ENCODE measurements at regions not wholly inside any gene's neighbourhood (a gene's known extent, or its start where the extent isn't known, plus 50 kb on each side); places are given as distances from the start of the nearest gene placed in this dataset.

- TF ChIP-seq, protein P1, sequence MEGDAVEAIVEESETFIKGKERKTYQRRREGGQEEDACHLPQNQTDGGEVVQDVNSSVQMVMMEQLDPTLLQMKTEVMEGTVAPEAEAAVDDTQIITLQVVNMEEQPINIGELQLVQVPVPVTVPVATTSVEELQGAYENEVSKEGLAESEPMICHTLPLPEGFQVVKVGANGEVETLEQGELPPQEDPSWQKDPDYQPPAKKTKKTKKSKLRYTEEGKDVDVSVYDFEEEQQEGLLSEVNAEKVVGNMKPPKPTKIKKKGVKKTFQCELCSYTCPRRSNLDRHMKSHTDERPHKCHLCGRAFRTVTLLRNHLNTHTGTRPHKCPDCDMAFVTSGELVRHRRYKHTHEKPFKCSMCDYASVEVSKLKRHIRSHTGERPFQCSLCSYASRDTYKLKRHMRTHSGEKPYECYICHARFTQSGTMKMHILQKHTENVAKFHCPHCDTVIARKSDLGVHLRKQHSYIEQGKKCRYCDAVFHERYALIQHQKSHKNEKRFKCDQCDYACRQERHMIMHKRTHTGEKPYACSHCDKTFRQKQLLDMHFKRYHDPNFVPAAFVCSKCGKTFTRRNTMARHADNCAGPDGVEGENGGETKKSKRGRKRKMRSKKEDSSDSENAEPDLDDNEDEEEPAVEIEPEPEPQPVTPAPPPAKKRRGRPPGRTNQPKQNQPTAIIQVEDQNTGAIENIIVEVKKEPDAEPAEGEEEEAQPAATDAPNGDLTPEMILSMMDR (IDR thresholded peaks at IDR 0.05) = no peak
These were observed 108.5 kb upstream of the RND3 start for GRCh38 chr2:150595803-150596470.

GRCh38 chr2:150594299-150594698, 106.8 kb upstream of the RND3 start:
- no peaks in the 10 kb centered on the region for H3K4me1 Mint-ChIP-seq (ENCODE audit: low read depth)
- ATAC-seq = no peak
- TF ChIP-seq, protein P1 (IDR thresholded peaks at IDR 0.05) = no peak
- H3K27me3 Mint-ChIP-seq = no peaks in the 10 kb centered on the region
- H3K9me3 Mint-ChIP-seq = no peaks in the 10 kb centered on the region
- no peak for DNase-seq
- ChIA-PET CTCF (no interaction called here), POLR2A (no interaction called here)
- H3K27ac Mint-ChIP-seq = no peak overlapping the region
- no peaks in the 10 kb centered on the region for H3K36me3 Mint-ChIP-seq (ENCODE audit: low read depth)
- H3K4me3 Mint-ChIP-seq = no peak overlapping the region
- intact Hi-C loops (cut with micrococcal nuclease) = no loop called here

More at GRCh38 chr2:150595803-150596470, 108.5 kb upstream of the RND3 start:
- ChIA-PET CTCF (no interaction called here), POLR2A (no interaction called here)
- no peaks in the 10 kb centered on the region for H3K9me3 Mint-ChIP-seq
- no peak overlapping the region for H3K4me3 Mint-ChIP-seq
- no peaks in the 10 kb centered on the region for H3K27me3 Mint-ChIP-seq
- ATAC-seq (no peak), DNase-seq (no peak)
- H3K4me1 Mint-ChIP-seq (ENCODE audit: low read depth) = no peaks in the 10 kb centered on the region
- H3K27ac Mint-ChIP-seq = no peak overlapping the region
- intact Hi-C loops (cut with micrococcal nuclease) = no loop called here
- H3K36me3 Mint-ChIP-seq (ENCODE audit: low read depth) = no peaks in the 10 kb centered on the region

DNA sequence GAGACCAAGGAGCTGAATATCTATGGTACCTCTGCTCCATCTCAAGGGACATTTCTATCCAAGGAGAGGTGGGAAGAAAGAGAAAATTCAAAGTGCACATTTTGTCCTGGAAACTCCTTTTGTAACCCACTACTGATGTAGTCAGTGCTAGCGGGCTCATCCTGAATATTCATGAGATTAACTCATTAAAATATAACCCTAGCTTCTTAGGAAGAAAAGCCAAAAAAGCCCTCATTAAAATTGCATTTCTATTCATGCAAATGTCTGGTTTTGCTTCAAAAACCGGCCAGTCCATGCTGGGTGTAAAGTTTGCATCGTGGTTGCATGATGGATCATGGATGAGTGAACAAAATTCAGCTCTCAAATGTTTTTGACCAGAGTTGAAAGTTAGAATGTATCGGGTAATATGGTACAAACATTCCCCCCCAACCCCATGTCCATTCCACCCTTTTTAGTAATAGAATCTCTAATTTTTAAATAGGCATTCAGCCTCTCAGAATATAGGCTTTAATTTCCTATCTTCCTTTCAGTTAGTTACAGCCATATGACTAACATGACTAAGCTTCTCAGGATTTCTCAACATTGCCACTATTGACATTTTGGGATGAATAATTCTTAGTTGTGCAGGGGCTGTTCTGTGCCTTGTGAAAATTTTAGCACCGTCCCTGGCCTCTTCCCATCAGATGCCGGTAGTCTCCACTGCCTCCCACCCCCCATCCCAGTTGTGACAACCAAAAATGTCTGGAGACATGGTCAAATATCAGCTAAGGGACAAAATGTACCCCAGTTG, 104.2 kb upstream of the RND3 start:
- TF ChIP-seq, protein P1 (IDR thresholded peaks at IDR 0.05) = no peak
- no peaks in the 10 kb centered on the region for H3K4me1 Mint-ChIP-seq (ENCODE audit: low read depth)
- no peak overlapping the region for H3K27ac Mint-ChIP-seq
- H3K36me3 Mint-ChIP-seq (ENCODE audit: low read depth) = no peaks in the 10 kb centered on the region
- H3K4me3 Mint-ChIP-seq = no peak overlapping the region
- no peaks in the 10 kb centered on the region for H3K9me3 Mint-ChIP-seq
- DNase-seq (no peak), ATAC-seq (no peak)
- H3K27me3 Mint-ChIP-seq = no peaks in the 10 kb centered on the region
- CTCF ChIA-PET = interaction anchor here (2.0 kb wide), 1 partner anchor 8 kb away, joined by 6 read pairs; no protein-coding TSS in a partner anchor
- intact Hi-C loops (cut with micrococcal nuclease) = no loop called here
- POLR2A ChIA-PET = no interaction called here

- no peak overlapping the region for H3K4me3 Mint-ChIP-seq
- H3K27me3 Mint-ChIP-seq = no peaks in the 10 kb centered on the region
- no peaks in the 10 kb centered on the region for H3K36me3 Mint-ChIP-seq (ENCODE audit: low read depth)
- intact Hi-C loops (cut with micrococcal nuclease) = no loop called here
- no peaks in the 10 kb centered on the region for H3K9me3 Mint-ChIP-seq
- POLR2A ChIA-PET = no interaction called here
- CTCF ChIA-PET = no interaction called here
- TF ChIP-seq, protein P1 (IDR thresholded peaks at IDR 0.05) = no peak
- no peak for DNase-seq
- H3K27ac Mint-ChIP-seq = no peak overlapping the region
- no peaks in the 10 kb centered on the region for H3K4me1 Mint-ChIP-seq (ENCODE audit: low read depth)
- ATAC-seq = no peak
These were observed 102.2 kb upstream of the RND3 start for GRCh38 chr2:150589681-150590080.

- TF ChIP-seq, protein P1 (IDR thresholded peaks at IDR 0.05) = no peak
- Mint-ChIP-seq H3K27ac (no peak overlapping the region), H3K27me3 (no peaks in the 10 kb centered on the region), H3K36me3 (ENCODE audit: low read depth) (no peaks in the 10 kb centered on the region), H3K4me3 (no peak overlapping the region), H3K4me1 (ENCODE audit: low read depth) (no peaks in the 10 kb centered on the region), H3K9me3 (no peaks in the 10 kb centered on the region)
- intact Hi-C loops (cut with micrococcal nuclease) = no loop called here
- POLR2A ChIA-PET = no interaction called here
- CTCF ChIA-PET = no interaction called here
- DNase-seq (no peak), ATAC-seq (no peak)
These were observed 101.0 kb upstream of the RND3 start for GRCh38 chr2:150588506-150588870.
